Left cardiac atrium (tissue), 4 donors: ENCODE measurements at regions not wholly inside any gene's neighbourhood (a gene's known extent, or its start where the extent isn't known, plus 50 kb on each side); places are given as distances from the start of the nearest gene placed in this dataset.

Source experiments
- ATAC-seq, 2 donors: fragments of 200-7000 bp; cut with Tn5 transposase; one replicate each; pipeline ENCODE4 v1.9.1; 2020; ENCODE audit warnings: mild to moderate bottlenecking in 2 of 2, moderate library complexity in 2 of 2
- DNase-seq: peaks from one replicate; pipeline ENCODE4 v3.0.0-alpha.2; 2020
- intact Hi-C, 2 donors: fragments of 100-400 bp; cut with DNase I; formaldehyde crosslinking; loops; one replicate each; pipeline versions ENCODE4 v1.14.1 to v1.15.1; 2022 to 2023
- microRNA-seq, 2 donors: library from miRNA; unstranded; fragments of <30 nt; microRNA quantifications; one replicate each; pipeline ENCODE4 v1.2.0, GENCODE V29; 2020
- donor health status: DM: no; HTN: yes; CAD: no.
- donor health status: DM: no; HTN: yes; CAD: no; lungs with severe emphysema.
- donor health status: DM: yes; HTN: yes; CAD: no.
- donor health status: Dilated cardiomyopathy.

DNA sequence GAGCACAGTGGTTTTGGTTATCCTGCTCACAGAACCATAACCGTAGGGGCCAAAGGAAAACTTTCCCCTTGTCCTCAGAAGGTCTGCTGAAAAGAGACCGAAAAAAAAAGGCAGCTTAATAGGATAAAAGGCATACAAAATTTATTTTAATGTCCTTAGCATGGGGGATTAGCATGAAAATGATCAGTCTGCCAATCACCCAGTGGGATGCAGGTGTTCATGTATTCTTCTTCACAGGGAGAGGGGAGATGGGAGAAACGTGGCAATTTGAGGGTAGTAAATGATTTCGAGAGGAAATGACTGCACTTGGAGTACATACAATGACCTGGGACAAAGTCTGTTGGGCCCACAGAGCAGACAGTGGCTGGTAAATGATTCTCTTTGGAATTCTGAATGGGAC is 194.0 kb downstream of the AJAP1 start:
- ATAC-seq: no peak
- intact Hi-C loops: no loop called here
- DNase-seq: no peak

GRCh38 chr1:4847711-4848110 is 193.3 kb downstream of the AJAP1 start:
- ATAC-seq (no peak), DNase-seq (no peak)
- intact Hi-C loops: no loop called here

Small RNA genes lying in the stretch of these regions (microRNA-seq; reads per million reads assigned to microRNA genes)
- gene MIR4417: 0 reads per million in 2 donors
